ENCODE measurements at regions not wholly inside any gene's neighbourhood (a gene's known extent, or its start where the extent isn't known, plus 50 kb on each side); places are given as distances from the start of the nearest gene placed in this dataset.
A peak's percentile ranks its signal among the peaks of the same experiment; 100 is the strongest.

DNA sequence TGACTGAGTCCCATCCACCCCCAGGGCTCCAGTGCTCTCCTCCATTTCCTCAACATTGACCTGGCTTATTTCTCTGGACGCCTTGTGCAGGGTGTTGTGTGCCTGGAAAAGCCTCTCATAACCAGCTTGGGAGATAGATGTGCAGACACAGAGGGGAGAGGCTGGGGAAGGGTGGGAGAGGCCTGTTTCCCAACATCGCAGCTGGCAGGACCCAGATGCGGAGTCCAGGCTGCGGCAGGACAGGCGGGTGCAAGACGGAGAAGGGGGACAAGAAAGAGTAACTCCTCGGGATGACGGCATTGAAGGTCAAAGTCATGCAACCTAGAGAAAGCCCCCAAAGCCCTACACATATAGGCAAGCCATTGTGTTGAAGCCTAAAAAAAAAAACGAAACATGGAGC, 54.1 kb upstream of the ANTXRL start:
- CTCF ChIA-PET = no interaction called here
- Histone ChIP-seq H3F3A (ENCODE audit: insufficient read depth, low read depth) (peaks cover 13% of the 10 kb centered on the region; the same call in 1 of the 2 replicates), H3K9me2 (ENCODE audit: insufficient read depth) (no peaks in the 10 kb centered on the region), H3K4me1 (replicated peaks; ENCODE audit: insufficient read depth) (peaks cover 22% of the 10 kb centered on the region), H4K20me1 (ENCODE audit: insufficient read depth) (no peaks in the 10 kb centered on the region), H3K27ac (no peak overlapping the region), H3K27me3 (ENCODE audit: insufficient read depth, low read depth) (no peaks in the 10 kb centered on the region), H3K36me3 (ENCODE audit: low read depth) (no peaks in the 10 kb centered on the region), H3K79me2 (ENCODE audit: low read depth) (no peaks in the 10 kb centered on the region), H3K4me3 (no peak overlapping the region), H2AFZ (no peak overlapping the region), H3K9me3 (ENCODE audit: insufficient read depth, low read depth) (no peaks in the 10 kb centered on the region), H3K4me2 (no peak overlapping the region)
- POLR2A ChIA-PET (ENCODE audit: unreplicated experiment) = no interaction called here
- TF ChIP-seq, protein P1, sequence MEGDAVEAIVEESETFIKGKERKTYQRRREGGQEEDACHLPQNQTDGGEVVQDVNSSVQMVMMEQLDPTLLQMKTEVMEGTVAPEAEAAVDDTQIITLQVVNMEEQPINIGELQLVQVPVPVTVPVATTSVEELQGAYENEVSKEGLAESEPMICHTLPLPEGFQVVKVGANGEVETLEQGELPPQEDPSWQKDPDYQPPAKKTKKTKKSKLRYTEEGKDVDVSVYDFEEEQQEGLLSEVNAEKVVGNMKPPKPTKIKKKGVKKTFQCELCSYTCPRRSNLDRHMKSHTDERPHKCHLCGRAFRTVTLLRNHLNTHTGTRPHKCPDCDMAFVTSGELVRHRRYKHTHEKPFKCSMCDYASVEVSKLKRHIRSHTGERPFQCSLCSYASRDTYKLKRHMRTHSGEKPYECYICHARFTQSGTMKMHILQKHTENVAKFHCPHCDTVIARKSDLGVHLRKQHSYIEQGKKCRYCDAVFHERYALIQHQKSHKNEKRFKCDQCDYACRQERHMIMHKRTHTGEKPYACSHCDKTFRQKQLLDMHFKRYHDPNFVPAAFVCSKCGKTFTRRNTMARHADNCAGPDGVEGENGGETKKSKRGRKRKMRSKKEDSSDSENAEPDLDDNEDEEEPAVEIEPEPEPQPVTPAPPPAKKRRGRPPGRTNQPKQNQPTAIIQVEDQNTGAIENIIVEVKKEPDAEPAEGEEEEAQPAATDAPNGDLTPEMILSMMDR (conservative IDR thresholded peaks at IDR 0.05) = no peak
- TF ChIP-seq EZH2 (IDR thresholded peaks at IDR 0.05; ENCODE audit: low read depth) = no peak
- peak in 1 of 2 experiments; percentile 4 for DNase-seq
- intact Hi-C loops (cut with micrococcal nuclease; ENCODE audit: unreplicated experiment) = no loop called here
- no TSS peak for BruUV-seq (replicated peaks)

DNA sequence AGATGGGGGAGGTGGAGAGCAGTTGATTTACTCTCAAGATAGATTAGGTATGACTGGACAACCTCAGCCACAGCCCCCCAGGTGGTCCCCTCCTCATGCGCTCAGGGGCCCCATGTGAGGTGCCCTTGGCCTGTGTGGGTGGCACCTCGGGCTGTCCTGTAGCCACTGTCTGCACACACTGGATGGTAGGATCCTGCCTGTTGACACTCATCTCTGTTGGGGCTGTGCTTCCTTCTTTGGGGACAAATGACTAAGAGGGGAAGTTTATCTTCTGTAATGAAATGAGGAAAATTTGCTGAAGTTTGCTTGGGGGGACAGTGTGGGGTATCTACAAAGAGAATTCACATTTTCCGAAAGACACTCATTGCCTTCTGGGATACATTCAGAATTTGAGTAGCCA, 53.6 kb upstream of the ANTXRL start:
- no peaks in the 10 kb centered on the region for H3K27me3 ChIP-seq (ENCODE audit: insufficient read depth, low read depth)
- H3K4me3 ChIP-seq = no peak overlapping the region
- intact Hi-C loops (cut with micrococcal nuclease; ENCODE audit: unreplicated experiment) = no loop called here
- H3K4me2 ChIP-seq = no peak overlapping the region
- BruUV-seq (replicated peaks) = no TSS peak
- POLR2A ChIA-PET (ENCODE audit: unreplicated experiment) = no interaction called here
- H3K4me1 ChIP-seq (replicated peaks; ENCODE audit: insufficient read depth) = peaks cover 17% of the 10 kb centered on the region
- no peaks in the 10 kb centered on the region for H3K9me2 ChIP-seq (ENCODE audit: insufficient read depth)
- H3K36me3 ChIP-seq (ENCODE audit: low read depth) = no peaks in the 10 kb centered on the region
- CTCF ChIA-PET = no interaction called here
- no peak for DNase-seq
- no peaks in the 10 kb centered on the region for H3K9me3 ChIP-seq (ENCODE audit: insufficient read depth, low read depth)
- H3K79me2 ChIP-seq (ENCODE audit: low read depth) = no peaks in the 10 kb centered on the region
- TF ChIP-seq EZH2 (IDR thresholded peaks at IDR 0.05; ENCODE audit: low read depth) = no peak
- TF ChIP-seq, protein P1 (conservative IDR thresholded peaks at IDR 0.05) = no peak
- no peak overlapping the region for H3K27ac ChIP-seq
- no peaks in the 10 kb centered on the region for H4K20me1 ChIP-seq (ENCODE audit: insufficient read depth)
- no peak overlapping the region for H2AFZ ChIP-seq
- peaks cover 13% of the 10 kb centered on the region; the same call in 1 of the 2 replicates for H3F3A ChIP-seq (ENCODE audit: insufficient read depth, low read depth)

DNA sequence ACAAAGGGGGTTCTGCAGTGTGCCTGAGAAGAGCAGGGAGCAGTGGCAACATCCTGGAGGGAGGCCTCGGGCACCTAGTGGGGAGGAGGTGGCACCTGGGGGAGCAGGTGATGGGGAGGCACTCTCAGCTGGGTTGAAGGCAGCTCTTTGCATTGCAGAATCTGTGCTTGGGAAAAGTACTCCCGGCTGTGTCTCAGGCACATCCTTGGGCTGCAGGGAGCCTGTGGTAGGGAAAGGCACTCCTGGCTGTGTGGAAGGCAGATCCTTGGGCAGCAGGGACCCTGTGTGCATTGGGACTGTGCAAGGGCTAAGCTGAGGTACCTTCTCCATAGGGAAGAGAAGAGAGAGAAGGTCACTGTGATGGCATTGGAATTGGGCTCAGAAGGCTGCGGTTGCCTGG, 52.8 kb upstream of the ANTXRL start:
- H3K79me2 ChIP-seq (ENCODE audit: low read depth) = no peaks in the 10 kb centered on the region
- H3K4me1 ChIP-seq (replicated peaks; ENCODE audit: insufficient read depth) = peaks cover 8% of the 10 kb centered on the region
- H3K36me3 ChIP-seq (ENCODE audit: low read depth) = no peaks in the 10 kb centered on the region
- no peaks in the 10 kb centered on the region for H3K9me2 ChIP-seq (ENCODE audit: insufficient read depth)
- intact Hi-C loops (cut with micrococcal nuclease; ENCODE audit: unreplicated experiment) = no loop called here
- TF ChIP-seq, protein P1 (conservative IDR thresholded peaks at IDR 0.05) = no peak
- TF ChIP-seq EZH2 (IDR thresholded peaks at IDR 0.05; ENCODE audit: low read depth) = no peak
- H3K9me3 ChIP-seq (ENCODE audit: insufficient read depth, low read depth) = no peaks in the 10 kb centered on the region
- H3K4me3 ChIP-seq = no peak overlapping the region
- CTCF ChIA-PET = no interaction called here
- no peak overlapping the region for H3K27ac ChIP-seq
- DNase-seq = peak in 1 of 2 experiments; percentile 25
- H3K4me2 ChIP-seq = no peak overlapping the region
- no TSS peak for BruUV-seq (replicated peaks)
- H4K20me1 ChIP-seq (ENCODE audit: insufficient read depth) = no peaks in the 10 kb centered on the region
- H2AFZ ChIP-seq = no peak overlapping the region
- peaks cover 10% of the 10 kb centered on the region; the same call in 1 of the 2 replicates for H3F3A ChIP-seq (ENCODE audit: insufficient read depth, low read depth)
- no peaks in the 10 kb centered on the region for H3K27me3 ChIP-seq (ENCODE audit: insufficient read depth, low read depth)
- POLR2A ChIA-PET (ENCODE audit: unreplicated experiment) = no interaction called here

All from PC-9 (cell line).